HEK293 (cell line): ENCODE measurements at regions not wholly inside any gene's neighbourhood (a gene's known extent, or its start where the extent isn't known, plus 50 kb on each side); places are given as distances from the start of the nearest gene placed in this dataset.

Experiments used
- PRDM2 ChIP-seq: fragments of 450-650 bp; formaldehyde crosslinking; IDR thresholded peaks from 2 replicates; pipeline ENCODE4 v1.5.1; 2016; ENCODE audit warnings: missing biosample characterization, missing genetic modification characterization, borderline replicate concordance
- ZBTB1 ChIP-seq: fragments of 450-650 bp; formaldehyde crosslinking; IDR thresholded peaks from 2 replicates; pipeline ENCODE4 v1.5.1; 2016; ENCODE audit warnings: missing biosample characterization, missing genetic modification characterization
- ZBTB17 ChIP-seq: fragments of 450-650 bp; formaldehyde crosslinking; IDR thresholded peaks from 2 replicates; pipeline ENCODE4 v1.5.1; 2016; ENCODE audit warnings: missing biosample characterization, missing genetic modification characterization
- ZBTB44 ChIP-seq: fragments of 450-650 bp; IDR thresholded peaks from 2 replicates; pipeline ENCODE4 v1.5.1; 2018; ENCODE audit warnings: missing biosample characterization, mild to moderate bottlenecking, missing genetic modification characterization
- ZBTB48 ChIP-seq: fragments of 450-650 bp; formaldehyde crosslinking; IDR thresholded peaks from 2 replicates; pipeline ENCODE4 v1.5.1; 2016; ENCODE audit warnings: missing biosample characterization, missing genetic modification characterization
- ZNF174 ChIP-seq: fragments of 450-650 bp; formaldehyde crosslinking; IDR thresholded peaks from 2 replicates; pipeline ENCODE4 v1.5.0; 2017; ENCODE audit warnings: missing biosample characterization, mild to moderate bottlenecking, missing genetic modification characterization
- ZNF184 ChIP-seq: fragments of 450-650 bp; IDR thresholded peaks from 2 replicates; pipeline ENCODE4 v1.5.1; 2018; ENCODE audit warnings: missing biosample characterization, mild to moderate bottlenecking, missing genetic modification characterization
- ZNF221 ChIP-seq: fragments of 450-650 bp; formaldehyde crosslinking; IDR thresholded peaks from 2 replicates; pipeline ENCODE4 v1.5.1; 2017; ENCODE audit warnings: missing biosample characterization, missing genetic modification characterization, borderline replicate concordance
- ZNF37A ChIP-seq: fragments of 450-650 bp; IDR thresholded peaks from 2 replicates; pipeline ENCODE4 v1.5.1; 2018; ENCODE audit warnings: missing biosample characterization, missing genetic modification characterization
- ZNF394 ChIP-seq: fragments of 450-650 bp; formaldehyde crosslinking; IDR thresholded peaks from 2 replicates; pipeline ENCODE4 v1.5.1; 2016; ENCODE audit warnings: missing biosample characterization, missing genetic modification characterization, mild to moderate bottlenecking, moderate library complexity, borderline replicate concordance
- ZNF398 ChIP-seq: fragments of 450-650 bp; formaldehyde crosslinking; IDR thresholded peaks from 2 replicates; pipeline ENCODE4 v1.5.1; 2017; ENCODE audit warnings: missing biosample characterization, missing genetic modification characterization
- ZNF48 ChIP-seq: fragments of 450-650 bp; formaldehyde crosslinking; IDR thresholded peaks from 2 replicates; pipeline ENCODE4 v1.5.1; 2016; ENCODE audit warnings: missing biosample characterization, missing genetic modification characterization
- ZNF513 ChIP-seq: fragments of 450-650 bp; IDR thresholded peaks from 2 replicates; pipeline ENCODE4 v1.5.1; 2018; ENCODE audit warnings: missing biosample characterization, missing genetic modification characterization
- ZNF660 ChIP-seq: fragments of 450-650 bp; IDR thresholded peaks from 2 replicates; pipeline ENCODE4 v1.5.1; 2018; ENCODE audit warnings: missing biosample characterization, mild to moderate bottlenecking, missing genetic modification characterization
- ZNF677 ChIP-seq: fragments of 450-650 bp; IDR thresholded peaks from 2 replicates; pipeline ENCODE4 v1.5.0; 2018; ENCODE audit warnings: missing biosample characterization, mild to moderate bottlenecking, missing genetic modification characterization, moderate library complexity
- ZNF76 ChIP-seq: fragments of 450-650 bp; formaldehyde crosslinking; IDR thresholded peaks from 2 replicates; pipeline ENCODE4; 2016; ENCODE audit warnings: low read depth, missing biosample characterization, missing genetic modification characterization, borderline replicate concordance
- ZNF768 ChIP-seq: fragments of 450-650 bp; formaldehyde crosslinking; IDR thresholded peaks from 2 replicates; pipeline ENCODE4 v1.5.1; 2018; ENCODE audit warnings: missing biosample characterization, mild to moderate bottlenecking, missing genetic modification characterization
- ZNF830 ChIP-seq: fragments of 450-650 bp; IDR thresholded peaks from 2 replicates; pipeline ENCODE4 v1.5.0; 2018; ENCODE audit warnings: missing biosample characterization, missing genetic modification characterization, low read depth, mild to moderate bottlenecking, moderate library complexity
- ZNF843 ChIP-seq: fragments of 450-650 bp; formaldehyde crosslinking; IDR thresholded peaks from 2 replicates; pipeline ENCODE4 v1.5.1; 2016; ENCODE audit warnings: missing biosample characterization, missing genetic modification characterization
- ZXDB ChIP-seq: fragments of 450-650 bp; formaldehyde crosslinking; IDR thresholded peaks from 2 replicates; pipeline ENCODE4 v1.5.1; 2016; ENCODE audit warnings: missing biosample characterization, missing genetic modification characterization
- TF ChIP-seq, protein P1 (sequence below): fragments of 450-650 bp; formaldehyde crosslinking; IDR thresholded peaks from 2 replicates; pipeline ENCODE4 v1.5.1; 2016; ENCODE audit warnings: missing biosample characterization, missing genetic modification characterization
- TF ChIP-seq, protein P2 (sequence below): fragments of 450-650 bp; formaldehyde crosslinking; IDR thresholded peaks from 2 replicates; pipeline ENCODE4; 2016; ENCODE audit warnings: missing biosample characterization, missing genetic modification characterization
- TF ChIP-seq, protein P3 (sequence below): fragments of 450-650 bp; formaldehyde crosslinking; IDR thresholded peaks from 2 replicates; pipeline ENCODE4 v1.5.1; 2017; ENCODE audit warnings: missing biosample characterization, missing genetic modification characterization

DNA sequence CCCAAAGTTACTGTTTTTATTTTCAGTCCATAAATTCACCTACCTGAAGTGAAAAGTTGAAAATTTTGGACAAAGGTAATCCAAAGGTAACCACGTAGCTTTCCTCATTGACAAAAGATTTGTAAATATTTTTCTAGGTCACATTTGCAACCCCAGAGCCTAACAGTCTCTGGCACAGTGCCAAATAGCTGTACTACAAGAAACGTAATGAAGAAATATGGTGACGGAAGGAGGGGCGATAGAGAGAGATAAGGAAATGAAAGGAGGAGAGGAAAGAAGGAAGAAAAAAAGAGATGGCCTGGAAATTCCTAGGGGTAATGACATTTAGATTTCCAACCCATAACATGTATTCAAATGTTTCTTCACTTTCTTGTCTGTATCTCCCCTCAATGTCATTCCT is 159.4 kb downstream of the BARHL2 start (continued):
- TF ChIP-seq PRDM2 (tag by site-specific recombination) = no peak
- TF ChIP-seq ZNF677 (tag by site-specific recombination) = 0 out of 2 replicates have a peak, but pooled peaks have one; percentile 29
- TF ChIP-seq ZXDB (tag by site-specific recombination) = no peak
- peak; percentile 76 for TF ChIP-seq ZNF660
- TF ChIP-seq, protein P1, sequence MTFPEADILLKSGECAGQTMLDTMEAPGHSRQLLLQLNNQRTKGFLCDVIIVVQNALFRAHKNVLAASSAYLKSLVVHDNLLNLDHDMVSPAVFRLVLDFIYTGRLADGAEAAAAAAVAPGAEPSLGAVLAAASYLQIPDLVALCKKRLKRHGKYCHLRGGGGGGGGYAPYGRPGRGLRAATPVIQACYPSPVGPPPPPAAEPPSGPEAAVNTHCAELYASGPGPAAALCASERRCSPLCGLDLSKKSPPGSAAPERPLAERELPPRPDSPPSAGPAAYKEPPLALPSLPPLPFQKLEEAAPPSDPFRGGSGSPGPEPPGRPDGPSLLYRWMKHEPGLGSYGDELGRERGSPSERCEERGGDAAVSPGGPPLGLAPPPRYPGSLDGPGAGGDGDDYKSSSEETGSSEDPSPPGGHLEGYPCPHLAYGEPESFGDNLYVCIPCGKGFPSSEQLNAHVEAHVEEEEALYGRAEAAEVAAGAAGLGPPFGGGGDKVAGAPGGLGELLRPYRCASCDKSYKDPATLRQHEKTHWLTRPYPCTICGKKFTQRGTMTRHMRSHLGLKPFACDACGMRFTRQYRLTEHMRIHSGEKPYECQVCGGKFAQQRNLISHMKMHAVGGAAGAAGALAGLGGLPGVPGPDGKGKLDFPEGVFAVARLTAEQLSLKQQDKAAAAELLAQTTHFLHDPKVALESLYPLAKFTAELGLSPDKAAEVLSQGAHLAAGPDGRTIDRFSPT (tag by site-specific recombination) = no peak
- peak; percentile 82 for TF ChIP-seq ZNF184 (tag by site-specific recombination)
- TF ChIP-seq ZNF37A (tag by site-specific recombination) = peak; percentile 78
- TF ChIP-seq, protein P2, sequence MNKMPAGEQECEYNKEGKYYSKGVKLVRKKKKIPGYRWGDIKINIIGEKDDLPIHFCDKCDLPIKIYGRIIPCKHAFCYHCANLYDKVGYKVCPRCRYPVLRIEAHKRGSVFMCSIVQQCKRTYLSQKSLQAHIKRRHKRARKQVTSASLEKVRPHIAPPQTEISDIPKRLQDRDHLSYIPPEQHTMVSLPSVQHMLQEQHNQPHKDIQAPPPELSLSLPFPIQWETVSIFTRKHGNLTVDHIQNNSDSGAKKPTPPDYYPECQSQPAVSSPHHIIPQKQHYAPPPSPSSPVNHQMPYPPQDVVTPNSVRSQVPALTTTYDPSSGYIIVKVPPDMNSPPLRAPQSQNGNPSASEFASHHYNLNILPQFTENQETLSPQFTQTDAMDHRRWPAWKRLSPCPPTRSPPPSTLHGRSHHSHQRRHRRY = no peak
- TF ChIP-seq, protein P3, sequence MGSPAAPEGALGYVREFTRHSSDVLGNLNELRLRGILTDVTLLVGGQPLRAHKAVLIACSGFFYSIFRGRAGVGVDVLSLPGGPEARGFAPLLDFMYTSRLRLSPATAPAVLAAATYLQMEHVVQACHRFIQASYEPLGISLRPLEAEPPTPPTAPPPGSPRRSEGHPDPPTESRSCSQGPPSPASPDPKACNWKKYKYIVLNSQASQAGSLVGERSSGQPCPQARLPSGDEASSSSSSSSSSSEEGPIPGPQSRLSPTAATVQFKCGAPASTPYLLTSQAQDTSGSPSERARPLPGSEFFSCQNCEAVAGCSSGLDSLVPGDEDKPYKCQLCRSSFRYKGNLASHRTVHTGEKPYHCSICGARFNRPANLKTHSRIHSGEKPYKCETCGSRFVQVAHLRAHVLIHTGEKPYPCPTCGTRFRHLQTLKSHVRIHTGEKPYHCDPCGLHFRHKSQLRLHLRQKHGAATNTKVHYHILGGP (tag by site-specific recombination) = peak; percentile 45; the same call in 1 of the 2 replicates
- TF ChIP-seq ZNF76 (tag by site-specific recombination) = no peak
- TF ChIP-seq ZNF513 (tag by site-specific recombination) = no peak
- no peak for TF ChIP-seq ZNF48 (tag by site-specific recombination)
- TF ChIP-seq ZBTB17 (tag by site-specific recombination) = no peak
- no peak; the same call in 1 of the 2 replicates for TF ChIP-seq ZNF398
- no peak for TF ChIP-seq ZNF768
- no peak for TF ChIP-seq ZBTB48 (tag by site-specific recombination)
- TF ChIP-seq ZNF394 = no peak
- no peak for TF ChIP-seq ZNF843 (tag by site-specific recombination)
- TF ChIP-seq ZBTB1 = no peak
- 0 out of 2 replicates have a peak, but pooled peaks have one; percentile 74 for TF ChIP-seq ZNF174
- no peak for TF ChIP-seq ZNF221
- peak; percentile 71; the same call in 1 of the 2 replicates for TF ChIP-seq ZNF830 (tag by site-specific recombination)
- peak; percentile 86 for TF ChIP-seq ZBTB44
